ENCODE measurements at regions not wholly inside any gene's neighbourhood (a gene's known extent, or its start where the extent isn't known, plus 50 kb on each side); places are given as distances from the start of the nearest gene placed in this dataset.

DNA sequence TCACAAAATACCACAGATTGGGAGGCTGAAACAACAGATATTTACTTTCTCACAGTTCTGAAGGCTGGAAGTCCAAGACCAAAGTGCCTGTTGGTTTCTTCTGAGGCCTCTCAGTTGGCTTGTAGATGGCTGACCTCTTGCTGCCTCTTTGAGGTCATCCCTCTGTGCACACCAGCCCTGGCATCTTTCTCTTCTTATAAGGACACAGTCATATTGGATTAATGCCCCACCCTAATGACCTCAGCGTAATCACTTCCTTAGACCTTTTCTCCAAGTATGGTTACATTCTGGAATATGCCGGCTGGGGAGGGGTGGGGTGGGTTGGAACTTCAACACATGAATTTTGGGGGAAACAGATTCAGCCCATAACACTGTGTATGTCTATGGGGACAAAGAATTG lies 116.2 kb upstream of the LNX1 start:
- TF ChIP-seq, protein P1, sequence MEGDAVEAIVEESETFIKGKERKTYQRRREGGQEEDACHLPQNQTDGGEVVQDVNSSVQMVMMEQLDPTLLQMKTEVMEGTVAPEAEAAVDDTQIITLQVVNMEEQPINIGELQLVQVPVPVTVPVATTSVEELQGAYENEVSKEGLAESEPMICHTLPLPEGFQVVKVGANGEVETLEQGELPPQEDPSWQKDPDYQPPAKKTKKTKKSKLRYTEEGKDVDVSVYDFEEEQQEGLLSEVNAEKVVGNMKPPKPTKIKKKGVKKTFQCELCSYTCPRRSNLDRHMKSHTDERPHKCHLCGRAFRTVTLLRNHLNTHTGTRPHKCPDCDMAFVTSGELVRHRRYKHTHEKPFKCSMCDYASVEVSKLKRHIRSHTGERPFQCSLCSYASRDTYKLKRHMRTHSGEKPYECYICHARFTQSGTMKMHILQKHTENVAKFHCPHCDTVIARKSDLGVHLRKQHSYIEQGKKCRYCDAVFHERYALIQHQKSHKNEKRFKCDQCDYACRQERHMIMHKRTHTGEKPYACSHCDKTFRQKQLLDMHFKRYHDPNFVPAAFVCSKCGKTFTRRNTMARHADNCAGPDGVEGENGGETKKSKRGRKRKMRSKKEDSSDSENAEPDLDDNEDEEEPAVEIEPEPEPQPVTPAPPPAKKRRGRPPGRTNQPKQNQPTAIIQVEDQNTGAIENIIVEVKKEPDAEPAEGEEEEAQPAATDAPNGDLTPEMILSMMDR (IDR thresholded peaks at IDR 0.05) = no peak
- TF ChIP-seq POLR2A (IDR thresholded peaks at IDR 0.05) = no peak

Measured in lower leg skin (tissue), 3 donors.